Osteocyte (in vitro differentiated cells): ENCODE measurements at regions not wholly inside any gene's neighbourhood (a gene's known extent, or its start where the extent isn't known, plus 50 kb on each side); places are given as distances from the start of the nearest gene placed in this dataset.

Source experiments
- DNase-seq: peaks from one replicate; pipeline ENCODE4 v3.0.0; 2021; ENCODE audit warnings: mixed read lengths; ENCODE audit not compliant: unreplicated experiment; ENCODE audit errors: extremely low spot score
- H3K27ac Mint-ChIP-seq: one replicate; pipeline ENCODE4 v1.8.0; 2021; ENCODE audit warnings: mild to moderate bottlenecking, mixed read lengths; ENCODE audit not compliant: unreplicated experiment
- H3K27me3 Mint-ChIP-seq: one replicate; pipeline ENCODE4 v1.8.0; 2021; ENCODE audit warnings: mixed read lengths; ENCODE audit not compliant: unreplicated experiment
- H3K36me3 Mint-ChIP-seq: one replicate; pipeline ENCODE4 v1.8.0; 2021; ENCODE audit warnings: mixed read lengths; ENCODE audit not compliant: unreplicated experiment
- H3K4me1 Mint-ChIP-seq: one replicate; pipeline ENCODE4 v1.8.0; 2021; ENCODE audit warnings: mixed read lengths; ENCODE audit not compliant: unreplicated experiment
- H3K4me3 Mint-ChIP-seq: one replicate; pipeline ENCODE4 v1.8.0; 2021; ENCODE audit warnings: mild to moderate bottlenecking, moderate library complexity, mixed read lengths; ENCODE audit not compliant: unreplicated experiment
- H3K9me3 Mint-ChIP-seq: one replicate; pipeline ENCODE4 v1.8.0; 2021; ENCODE audit warnings: mixed read lengths; ENCODE audit not compliant: unreplicated experiment
- TF ChIP-seq, protein P1 (sequence below): fragments of 200-600 bp; sonication (generic); IDR thresholded peaks from 2 replicates; pipeline ENCODE4 v1.5.0; 2021; ENCODE audit warnings: antibody characterized with exemption, mild to moderate bottlenecking, moderate library complexity

DNA sequence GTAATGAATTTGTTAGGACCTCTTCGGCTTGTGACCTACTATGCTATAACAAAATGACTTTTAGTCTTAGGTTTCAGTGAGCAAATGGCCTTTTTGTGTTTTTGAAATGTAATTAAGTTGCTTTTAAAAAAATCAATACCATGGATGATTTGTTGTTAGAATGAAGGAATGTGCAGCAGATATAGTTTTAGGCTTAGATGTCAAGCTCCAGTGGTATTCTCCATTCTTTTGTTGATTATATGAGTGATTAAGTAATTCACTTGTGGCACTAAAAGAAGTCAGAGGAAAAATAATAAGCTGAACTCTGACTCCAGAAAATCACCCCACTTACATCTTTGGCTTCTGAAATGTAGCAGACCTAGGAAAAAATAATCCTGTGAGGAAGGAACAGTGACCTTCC, 474.1 kb upstream of the MIS18BP1 start:
- no peak overlapping the region for H3K4me3 Mint-ChIP-seq
- TF ChIP-seq, protein P1, sequence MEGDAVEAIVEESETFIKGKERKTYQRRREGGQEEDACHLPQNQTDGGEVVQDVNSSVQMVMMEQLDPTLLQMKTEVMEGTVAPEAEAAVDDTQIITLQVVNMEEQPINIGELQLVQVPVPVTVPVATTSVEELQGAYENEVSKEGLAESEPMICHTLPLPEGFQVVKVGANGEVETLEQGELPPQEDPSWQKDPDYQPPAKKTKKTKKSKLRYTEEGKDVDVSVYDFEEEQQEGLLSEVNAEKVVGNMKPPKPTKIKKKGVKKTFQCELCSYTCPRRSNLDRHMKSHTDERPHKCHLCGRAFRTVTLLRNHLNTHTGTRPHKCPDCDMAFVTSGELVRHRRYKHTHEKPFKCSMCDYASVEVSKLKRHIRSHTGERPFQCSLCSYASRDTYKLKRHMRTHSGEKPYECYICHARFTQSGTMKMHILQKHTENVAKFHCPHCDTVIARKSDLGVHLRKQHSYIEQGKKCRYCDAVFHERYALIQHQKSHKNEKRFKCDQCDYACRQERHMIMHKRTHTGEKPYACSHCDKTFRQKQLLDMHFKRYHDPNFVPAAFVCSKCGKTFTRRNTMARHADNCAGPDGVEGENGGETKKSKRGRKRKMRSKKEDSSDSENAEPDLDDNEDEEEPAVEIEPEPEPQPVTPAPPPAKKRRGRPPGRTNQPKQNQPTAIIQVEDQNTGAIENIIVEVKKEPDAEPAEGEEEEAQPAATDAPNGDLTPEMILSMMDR = no peak
- no peak for DNase-seq
- no peaks in the 10 kb centered on the region for H3K9me3 Mint-ChIP-seq
- no peak overlapping the region for H3K27ac Mint-ChIP-seq
- H3K36me3 Mint-ChIP-seq = no peaks in the 10 kb centered on the region
- H3K4me1 Mint-ChIP-seq = no peaks in the 10 kb centered on the region
- peaks cover 53% of the 10 kb centered on the region for H3K27me3 Mint-ChIP-seq

DNA sequence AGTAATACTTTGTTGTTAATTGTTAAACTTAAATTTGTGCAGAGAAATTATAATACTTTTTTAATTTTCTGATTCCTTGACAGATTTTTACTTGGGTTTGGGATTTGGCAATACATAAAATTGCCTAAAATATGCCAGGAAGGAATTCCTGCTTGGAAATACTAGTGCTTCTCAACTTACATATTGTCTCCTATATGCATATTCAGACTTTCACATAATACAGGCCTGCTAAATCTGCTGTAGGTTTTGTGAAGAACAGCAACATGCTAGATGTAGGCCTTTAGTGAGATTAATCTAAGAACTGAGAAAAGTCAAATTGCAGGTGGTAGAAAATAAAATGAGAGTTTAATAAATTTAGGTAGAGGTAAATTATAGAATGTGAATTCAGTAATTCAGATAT, 468.5 kb upstream of the MIS18BP1 start:
- no peaks in the 10 kb centered on the region for H3K36me3 Mint-ChIP-seq
- H3K4me1 Mint-ChIP-seq = peaks cover 3% of the 10 kb centered on the region
- H3K27me3 Mint-ChIP-seq = peaks cover 21% of the 10 kb centered on the region
- TF ChIP-seq, protein P1 = no peak
- no peak overlapping the region for H3K27ac Mint-ChIP-seq
- no peak overlapping the region for H3K4me3 Mint-ChIP-seq
- H3K9me3 Mint-ChIP-seq = no peaks in the 10 kb centered on the region
- DNase-seq = no peak

DNA sequence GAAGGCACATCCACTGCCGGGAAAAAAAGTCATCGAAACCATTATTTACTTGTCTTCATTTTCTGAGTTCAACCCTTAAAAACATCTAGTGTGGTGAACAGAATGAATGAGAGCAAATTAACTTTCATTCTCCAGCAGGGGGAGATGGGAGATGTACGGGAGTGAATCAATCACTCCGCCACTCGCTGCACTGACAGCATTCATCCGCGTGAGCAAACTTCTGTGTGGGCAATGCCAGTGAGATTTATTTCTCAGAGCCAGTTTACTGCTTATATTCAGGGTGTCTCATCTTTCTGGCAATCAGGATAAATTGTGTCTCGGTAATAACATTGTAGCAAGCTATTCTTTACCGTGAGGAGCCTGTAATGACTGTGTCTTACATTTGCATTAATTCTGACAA, 463.6 kb upstream of the MIS18BP1 start:
- no peak overlapping the region for H3K4me3 Mint-ChIP-seq
- no peaks in the 10 kb centered on the region for H3K36me3 Mint-ChIP-seq

DNA sequence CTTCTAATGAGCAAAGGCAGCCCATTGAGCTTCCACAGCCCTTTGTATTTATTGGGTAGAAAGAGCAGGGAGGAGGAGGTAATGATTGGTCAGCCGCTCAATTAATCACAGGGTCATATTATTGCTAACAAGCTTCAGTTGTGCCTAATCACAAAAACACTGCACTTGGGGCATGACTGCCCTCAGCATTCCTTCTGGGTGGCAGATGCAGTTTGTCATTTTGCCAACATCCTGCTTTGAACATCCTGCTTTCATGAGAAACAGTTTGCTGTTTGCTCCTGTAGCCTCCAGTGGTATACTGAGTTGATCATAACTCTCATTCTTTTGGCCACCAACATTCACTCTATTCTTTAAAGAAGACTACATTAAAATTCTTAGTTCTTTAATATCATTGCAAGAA, 462.9 kb upstream of the MIS18BP1 start:
- Mint-ChIP-seq H3K27ac (no peak overlapping the region), H3K4me1 (peaks cover 11% of the 10 kb centered on the region), H3K27me3 (peaks cover 7% of the 10 kb centered on the region), H3K36me3 (no peaks in the 10 kb centered on the region), H3K9me3 (peaks cover 12% of the 10 kb centered on the region), H3K4me3 (no peak overlapping the region)
- DNase-seq = no peak
- TF ChIP-seq, protein P1 = no peak

More for the DNA sequence above, 463.6 kb upstream of the MIS18BP1 start:
- Mint-ChIP-seq H3K4me1 (peaks cover 11% of the 10 kb centered on the region), H3K27ac (no peak overlapping the region), H3K27me3 (peaks cover 7% of the 10 kb centered on the region), H3K9me3 (peaks cover 12% of the 10 kb centered on the region)
- TF ChIP-seq, protein P1 = peak; percentile 49
- no peak for DNase-seq

DNA sequence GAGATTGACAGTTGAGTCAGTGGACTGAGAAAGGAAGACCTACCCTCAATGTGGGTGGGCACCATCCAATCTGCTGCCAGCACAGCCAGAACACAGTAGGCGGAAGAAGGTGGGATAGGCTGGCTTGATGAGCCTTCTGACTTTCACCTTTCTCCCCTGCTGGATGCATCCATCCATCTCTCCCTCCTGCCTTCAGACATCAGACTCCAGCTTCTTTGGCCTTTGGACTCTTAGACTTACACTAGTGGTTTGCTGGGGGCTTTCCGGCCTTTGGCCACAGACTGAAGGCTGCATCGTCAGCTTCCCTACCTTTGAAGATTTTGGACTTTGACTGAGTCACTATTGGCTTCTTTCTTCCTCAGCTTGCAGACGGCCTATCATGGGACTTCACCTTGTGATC, 456.5 kb upstream of the MIS18BP1 start:
- Mint-ChIP-seq H3K36me3 (no peaks in the 10 kb centered on the region), H3K27me3 (peaks cover 10% of the 10 kb centered on the region), H3K27ac (no peak overlapping the region), H3K9me3 (no peaks in the 10 kb centered on the region), H3K4me1 (peaks cover 11% of the 10 kb centered on the region), H3K4me3 (no peak overlapping the region)
- TF ChIP-seq, protein P1 = no peak
- no peak for DNase-seq
